GM19035 (cell line): ENCODE measurements at regions not wholly inside any gene's neighbourhood (a gene's known extent, or its start where the extent isn't known, plus 50 kb on each side); places are given as distances from the start of the nearest gene placed in this dataset.
"Not testable (repeated sequence)": the region's sequence is repeated elsewhere in the genome, so short reads cannot be mapped to it uniquely, and the experiment has no call there.

Experiments used
- ATAC-seq: cut with Tn5 transposase; IDR thresholded peaks from one replicate; pipeline ENCODE4 v1.9.1; 2021; ENCODE audit not compliant: unreplicated experiment

DNA sequence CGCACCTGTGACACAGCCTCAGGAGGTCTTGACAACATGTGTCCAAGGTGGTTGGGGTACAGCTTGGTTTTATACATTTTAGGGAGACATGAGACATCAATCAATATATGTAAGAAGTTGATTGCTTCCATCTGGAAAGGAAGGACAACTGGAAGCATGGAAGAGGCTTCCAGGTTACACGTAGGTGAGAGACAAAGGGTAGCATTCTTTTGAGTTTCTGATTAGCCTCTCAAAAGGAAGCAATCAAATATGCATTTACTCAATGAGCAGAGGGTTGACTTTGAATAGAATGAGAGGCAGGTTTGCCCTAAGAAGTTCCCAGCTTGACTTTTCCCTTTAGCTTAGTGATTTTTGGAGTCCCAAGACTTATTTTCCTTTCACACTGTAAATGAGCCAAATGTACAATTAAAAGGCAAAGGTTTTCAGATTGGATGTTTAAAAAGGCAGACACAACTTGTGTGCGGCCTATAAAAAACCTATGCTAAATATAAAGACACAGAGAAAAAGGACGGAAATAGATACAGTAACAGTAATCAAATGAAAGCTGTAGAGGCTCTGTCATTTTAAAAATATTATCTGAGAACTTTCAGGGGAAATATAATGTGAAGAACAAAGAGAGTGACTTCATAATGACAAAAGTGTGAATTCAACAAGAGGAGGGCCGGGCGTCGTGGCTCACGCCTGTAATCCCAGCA is 65.7 kb upstream of the LANCL2 start:
- no peak for ATAC-seq

DNA sequence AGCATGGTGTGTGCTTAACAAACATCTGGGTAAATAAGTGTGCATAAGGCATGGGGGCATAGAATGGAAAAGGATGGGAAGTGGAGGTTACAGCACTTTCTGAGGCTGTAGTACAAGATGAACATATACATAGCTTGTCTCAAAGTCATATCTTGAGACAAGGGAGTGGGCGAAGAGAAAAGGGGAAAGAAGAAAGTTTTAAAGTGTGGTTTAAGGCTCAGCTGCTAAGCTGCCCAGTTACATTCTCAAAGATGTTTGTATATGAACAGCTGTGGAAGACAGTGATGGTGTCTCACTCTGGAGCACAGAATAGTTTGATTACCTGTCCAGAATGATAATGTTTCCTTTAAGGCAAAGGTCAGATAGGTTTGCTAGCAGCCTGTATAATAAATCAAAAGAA is 61.9 kb upstream of the LANCL2 start:
- ATAC-seq, result no peak

DNA sequence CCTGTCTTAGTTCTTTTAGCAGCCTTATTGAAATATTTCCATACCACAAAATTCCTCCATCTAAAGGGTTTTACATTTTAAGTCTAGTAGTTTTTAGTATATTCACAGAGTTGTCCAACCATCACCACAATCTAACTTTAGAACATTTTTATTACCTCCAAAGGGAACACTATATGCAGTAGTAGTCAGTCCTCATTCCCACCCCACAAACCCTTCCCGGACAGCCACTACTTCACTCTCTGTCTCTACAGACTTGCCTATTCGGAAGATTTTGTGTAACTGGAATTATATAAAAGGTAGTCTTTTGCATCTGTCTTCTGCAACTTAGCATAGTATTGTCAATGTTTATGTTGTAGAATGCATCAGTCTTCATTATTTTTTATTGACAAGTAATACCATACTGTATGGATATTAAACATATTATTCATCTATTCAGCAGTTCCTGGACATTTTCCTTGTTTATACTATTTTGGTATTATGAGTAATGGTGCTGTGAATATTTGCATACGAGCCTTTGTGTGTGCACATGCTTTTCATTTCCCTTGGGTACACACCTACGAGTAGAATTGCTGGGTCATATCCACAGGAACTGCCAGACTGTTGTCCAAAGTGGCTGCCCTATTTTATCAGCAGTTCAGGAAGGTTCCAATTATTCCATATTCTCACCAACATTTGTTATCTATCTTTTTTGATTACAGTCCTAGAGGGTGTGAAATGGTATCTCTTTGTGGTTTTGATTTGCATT is 60.9 kb upstream of the LANCL2 start:
- no peak for ATAC-seq

DNA sequence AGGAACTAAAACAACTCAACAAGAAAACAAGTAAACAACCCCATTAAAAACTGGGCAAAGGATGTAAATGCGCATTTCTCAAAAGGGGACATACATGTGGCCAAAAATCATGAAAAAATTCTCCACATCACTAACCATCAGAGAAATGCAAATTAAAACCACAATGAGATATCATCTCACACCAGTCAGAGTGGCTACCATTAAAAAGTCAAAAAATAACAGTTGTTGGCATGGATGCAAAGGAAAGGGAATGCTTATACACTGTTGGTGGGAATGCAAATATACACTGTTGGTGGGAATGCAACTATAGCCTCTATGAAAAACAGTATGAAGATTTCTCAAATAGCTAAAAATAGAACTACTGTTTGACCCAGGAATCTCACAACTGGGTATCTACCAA is 60.0 kb upstream of the LANCL2 start:
- ATAC-seq, result no peak

GRCh38 chr7:55306331-55306730 is 58.8 kb upstream of the LANCL2 start:
- no peak for ATAC-seq

DNA sequence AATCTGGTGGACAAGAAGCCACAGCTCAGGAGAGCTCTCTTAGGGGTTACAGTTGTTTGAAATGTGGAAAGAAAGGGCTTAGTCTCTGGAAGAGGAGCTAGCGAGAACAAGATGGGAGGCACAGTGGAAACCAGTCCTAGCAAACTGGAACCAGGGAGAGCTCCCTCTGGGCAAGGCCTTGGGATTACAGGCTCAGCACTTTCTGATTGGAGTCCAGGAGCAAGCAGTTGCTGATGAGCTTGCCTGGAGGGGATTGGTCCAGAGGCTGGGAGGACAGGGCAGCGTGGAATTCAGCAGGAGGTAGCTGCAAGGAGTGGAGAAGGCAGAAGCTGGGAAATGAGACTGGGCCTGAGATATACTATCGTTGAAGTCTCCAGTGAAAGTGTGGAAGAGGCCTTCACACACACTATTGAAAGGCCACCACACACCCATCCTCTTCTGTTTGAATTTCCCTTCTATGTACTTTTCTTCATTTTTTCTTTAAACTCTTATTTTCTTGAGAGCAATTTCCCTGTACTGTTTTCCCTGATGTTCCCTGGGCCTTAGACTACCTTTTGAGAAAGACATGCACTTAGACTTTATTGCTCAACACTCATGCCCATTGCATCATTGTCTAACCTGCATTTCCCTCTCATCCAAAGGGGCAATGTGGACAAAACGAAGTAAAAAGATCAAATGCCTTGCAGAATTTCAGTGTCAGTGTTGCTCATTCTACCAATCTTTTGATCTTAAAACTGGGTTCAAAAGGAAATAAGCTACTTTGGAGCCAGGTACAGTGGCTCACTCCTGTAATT is 57.8 kb upstream of the LANCL2 start:
- no peak for ATAC-seq

- ATAC-seq, result no peak
Observed at GRCh38 chr7:55308186-55308929, 56.8 kb upstream of the LANCL2 start.

DNA sequence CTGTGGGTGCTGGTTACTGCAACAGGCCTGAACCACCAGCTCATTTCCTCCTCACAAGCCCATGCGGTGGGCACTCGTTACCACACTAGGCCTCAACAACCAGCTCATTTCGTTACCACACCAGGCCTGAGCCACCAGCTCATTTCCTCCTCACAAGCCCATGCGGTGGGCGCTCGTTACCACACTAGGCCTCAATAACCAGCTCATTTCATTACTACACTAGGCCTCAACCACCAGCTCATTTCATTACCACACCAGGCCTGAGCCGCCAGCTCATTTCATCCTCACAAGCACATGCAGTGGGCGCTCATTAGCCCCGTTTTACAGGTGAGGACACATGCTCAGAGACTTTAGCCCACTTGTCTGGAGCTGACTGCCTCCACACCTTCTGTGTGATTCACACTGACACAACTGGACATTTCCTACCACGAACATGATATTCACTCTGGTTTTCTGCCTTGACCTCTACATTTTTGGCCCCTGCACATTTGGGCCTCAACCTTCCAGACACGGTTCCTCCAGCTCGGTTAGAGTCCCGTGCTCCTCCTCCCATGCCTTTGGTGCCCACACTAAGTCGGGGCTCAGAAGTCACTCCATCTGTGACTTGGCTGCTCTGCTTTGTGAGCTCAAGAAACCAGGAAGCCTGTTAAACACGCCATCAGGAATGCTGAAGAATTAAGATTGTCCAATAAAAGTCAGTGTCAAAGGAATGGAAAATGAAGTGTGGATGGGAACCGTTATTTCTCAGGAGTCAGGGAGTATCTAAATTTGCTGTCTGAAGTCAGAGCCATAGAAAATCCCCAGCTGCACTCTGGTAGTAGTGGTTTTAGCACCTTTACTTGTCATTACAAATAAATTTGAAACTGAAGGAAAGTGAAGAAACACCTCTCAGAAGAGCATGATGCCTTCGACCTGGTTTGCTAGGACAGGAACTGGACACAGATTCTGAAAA is 55.8 kb upstream of the LANCL2 start:
- ATAC-seq, result peak; percentile 89

GRCh38 chr7:55310287-55311025 is 54.7 kb upstream of the LANCL2 start:
- ATAC-seq, result no peak

GRCh38 chr7:55311892-55312291 is 53.2 kb upstream of the LANCL2 start:
- not testable (repeated sequence) for ATAC-seq

DNA sequence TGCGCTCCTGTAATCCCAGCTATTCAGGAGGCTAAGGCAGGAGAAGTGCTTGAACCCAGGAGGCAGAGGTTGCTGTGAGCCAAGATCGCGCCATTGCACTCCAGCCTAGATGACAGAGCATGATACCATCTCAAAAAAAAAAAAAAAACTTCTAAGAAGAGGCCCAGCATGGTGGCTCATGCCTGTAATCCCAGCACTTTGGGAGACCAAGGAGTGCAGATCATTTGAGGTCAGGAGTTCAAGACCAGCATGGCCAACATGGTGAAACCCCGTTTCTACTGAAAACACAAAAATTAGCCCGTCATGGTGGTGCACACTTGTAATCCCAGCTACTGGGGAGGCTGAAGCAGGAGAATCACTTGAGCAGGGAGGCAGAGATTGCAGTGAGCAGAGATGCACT is 51.5 kb upstream of the LANCL2 start:
- ATAC-seq, result not testable (repeated sequence)

DNA sequence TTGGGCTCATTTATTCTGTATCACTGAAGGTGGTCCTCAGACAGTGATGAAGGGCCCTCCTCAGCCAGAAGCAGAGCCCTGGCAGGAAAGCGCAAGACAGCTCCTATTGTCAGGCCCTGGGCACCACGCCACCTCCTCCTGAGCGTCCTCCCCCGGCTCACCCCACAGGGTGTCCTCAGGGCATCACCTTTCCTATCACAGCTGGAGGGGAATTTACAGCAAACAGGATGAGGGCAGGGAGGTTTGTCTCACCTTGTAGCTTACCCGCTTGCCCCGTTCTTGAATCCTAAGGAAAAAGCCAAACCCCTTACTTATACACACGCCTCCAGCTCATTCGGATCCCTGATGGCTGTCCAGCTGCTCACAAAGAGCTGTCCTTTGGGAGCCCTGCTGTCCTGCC is 50.2 kb upstream of the LANCL2 start:
- ATAC-seq, result no peak
